GM12865 (cell line): ENCODE measurements at regions not wholly inside any gene's neighbourhood (a gene's known extent, or its start where the extent isn't known, plus 50 kb on each side); places are given as distances from the start of the nearest gene placed in this dataset.

Experiments used
- DNase-seq: peaks from one replicate; pipeline ENCODE4 v3.0.0; 2010; ENCODE audit warnings: low read depth
- H3K4me3 ChIP-seq: 2 replicates; pipeline ENCODE4 v1.5.1; 2011; ENCODE audit warnings: mild to moderate bottlenecking, low read depth, low read length, control low read depth
- CTCF ChIP-seq: IDR thresholded peaks from 2 replicates; pipeline ENCODE4 v1.5.1; 2011; ENCODE audit warnings: low read length, control low read depth, low read depth, inconsistent platforms; ENCODE audit not compliant: insufficient read depth; ENCODE audit errors: missing control alignments

- no peak for DNase-seq
- TF ChIP-seq CTCF, result no peak
These were observed 762.2 kb downstream of the NR2F2 start for GRCh38 chr15:97092656-97093055.

GRCh38 chr15:97096303-97096835 lies 765.9 kb downstream of the NR2F2 start:
- no peak for DNase-seq
- no peak for TF ChIP-seq CTCF
- H3K4me3 ChIP-seq, result no peak overlapping the region

More at GRCh38 chr15:97092656-97093055, 762.2 kb downstream of the NR2F2 start:
- H3K4me3 ChIP-seq, result no peak overlapping the region

GRCh38 chr15:97099040-97099439 lies 768.5 kb downstream of the NR2F2 start:
- DNase-seq, result no peak
- H3K4me3 ChIP-seq, result no peak overlapping the region
- no peak for TF ChIP-seq CTCF

- H3K4me3 ChIP-seq, result no peak overlapping the region
- TF ChIP-seq CTCF, result no peak
- no peak for DNase-seq
These were observed 771.1 kb downstream of the NR2F2 start for GRCh38 chr15:97101572-97101971.

- peak; percentile 0 for DNase-seq
- H3K4me3 ChIP-seq, result no peak overlapping the region
- TF ChIP-seq CTCF, result no peak
These were observed 784.6 kb downstream of the NR2F2 start for GRCh38 chr15:97114900-97115760.

- TF ChIP-seq CTCF, result no peak
- no peak overlapping the region for H3K4me3 ChIP-seq
- DNase-seq, result no peak
These were observed 785.2 kb downstream of the NR2F2 start for GRCh38 chr15:97115761-97116070.

- TF ChIP-seq CTCF, result no peak
- H3K4me3 ChIP-seq, result no peak overlapping the region
- DNase-seq, result no peak
These were observed 794.3 kb downstream of the NR2F2 start for GRCh38 chr15:97124790-97125189.
